Karpas-422 (cell line): ENCODE measurements at regions not wholly inside any gene's neighbourhood (a gene's known extent, or its start where the extent isn't known, plus 50 kb on each side); places are given as distances from the start of the nearest gene placed in this dataset.

Experiments
- DNase-seq: peaks from one replicate; pipeline ENCODE4 v3.0.0-alpha.2; 2015
- H2AFZ ChIP-seq: fragments of 200-600 bp; sonication (generic); 2 replicates; pipeline ENCODE4 v1.6.1; 2014; ENCODE audit warnings: antibody characterized with exemption, low read length, mixed read lengths
- H3K27ac ChIP-seq: fragments of 200-600 bp; sonication (generic); 2 replicates; pipeline ENCODE4 v1.5.1; 2014; ENCODE audit warnings: mild to moderate bottlenecking, low read length, moderate library complexity
- H3K27me3 ChIP-seq: fragments of 200-600 bp; sonication (generic); 2 replicates; pipeline ENCODE4 v1.6.1; 2014; ENCODE audit warnings: low read length, mixed read lengths
- H3K36me3 ChIP-seq: fragments of 200-600 bp; sonication (generic); 2 replicates; pipeline ENCODE4 v1.6.1; 2014; ENCODE audit warnings: low read length, mixed read lengths; ENCODE audit not compliant: insufficient read depth
- H3K4me1 ChIP-seq: fragments of 200-600 bp; sonication (generic); 2 replicates; pipeline ENCODE4 v1.6.1; 2014; ENCODE audit warnings: mild to moderate bottlenecking, low read length, mixed read lengths
- H3K4me2 ChIP-seq: fragments of 200-600 bp; sonication (generic); 2 replicates; pipeline ENCODE4 v1.6.1; 2014; ENCODE audit warnings: low read length, low read depth, mild to moderate bottlenecking; ENCODE audit not compliant: poor library complexity, severe bottlenecking
- H3K4me3 ChIP-seq: fragments of 200-600 bp; sonication (generic); 2 replicates; pipeline ENCODE4 v1.5.1; 2014; ENCODE audit warnings: mild to moderate bottlenecking, antibody characterized with exemption, low read length, mixed read lengths
- H3K79me2 ChIP-seq: fragments of 200-600 bp; sonication (generic); 2 replicates; pipeline ENCODE4 v1.6.1; 2014; ENCODE audit warnings: mild to moderate bottlenecking, low read length, mixed read lengths
- H3K9ac ChIP-seq: fragments of 200-600 bp; sonication (generic); 2 replicates; pipeline ENCODE4 v1.6.0; 2014; ENCODE audit warnings: low read length
- H3K9me2 ChIP-seq: fragments of 200-600 bp; sonication (generic), shearing (Covaris generic); replicated peaks from 2 replicates; pipeline ENCODE4 v1.6.0; 2014; ENCODE audit warnings: mild to moderate bottlenecking, low read length, moderate library complexity; ENCODE audit not compliant: insufficient read depth
- H3K9me3 ChIP-seq: fragments of 300-700, 200-600 bp; sonication (generic); 2 replicates; pipeline ENCODE4 v1.6.1; 2014; ENCODE audit warnings: low read length, mixed read lengths
- H4K20me1 ChIP-seq: fragments of 200-600 bp; sonication (generic); 2 replicates; pipeline ENCODE4 v1.6.1; 2014; ENCODE audit warnings: mild to moderate bottlenecking, antibody characterized with exemption, low read length, low read depth; ENCODE audit not compliant: insufficient read depth

DNA sequence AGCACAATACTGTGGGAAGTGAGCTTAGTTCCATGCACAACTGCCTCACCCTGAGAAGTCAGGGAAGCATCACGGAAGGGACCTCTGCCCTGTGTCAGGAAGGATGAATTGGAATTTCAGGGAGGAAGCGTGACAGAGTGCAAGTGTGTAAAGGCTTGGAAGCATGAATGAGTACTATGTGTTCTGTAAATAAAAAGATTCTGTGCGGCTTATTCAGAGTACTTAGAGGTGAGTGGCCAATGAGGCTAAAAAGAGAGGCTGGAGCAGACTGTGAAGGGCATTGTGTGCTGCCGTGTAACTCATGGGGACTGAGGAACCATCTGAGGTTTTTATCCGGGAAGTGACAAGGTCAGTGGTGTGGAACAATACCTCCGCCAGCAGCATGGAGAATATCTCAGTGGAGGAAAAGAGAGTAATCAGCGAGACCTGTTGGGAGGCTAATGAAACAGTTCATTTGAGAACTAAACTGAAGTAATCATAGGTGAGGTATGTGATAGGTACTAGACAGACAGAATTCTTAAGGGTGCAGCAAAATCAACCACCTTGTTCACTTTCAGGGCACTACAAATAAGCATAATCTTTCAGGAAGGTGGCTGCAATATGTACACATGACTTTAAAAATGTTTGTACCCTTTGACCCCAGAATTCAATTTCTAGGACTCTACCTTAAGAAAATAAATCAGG is 64.9 kb upstream of the SPRED1 start:
- H3K4me1 ChIP-seq: peaks cover 10% of the 10 kb centered on the region
- no peak overlapping the region for H3K27ac ChIP-seq
- no peaks in the 10 kb centered on the region for H4K20me1 ChIP-seq
- H3K4me3 ChIP-seq: no peak overlapping the region
- no peak overlapping the region for H2AFZ ChIP-seq
- DNase-seq: no peak
- H3K4me2 ChIP-seq: no peak overlapping the region
- H3K79me2 ChIP-seq: no peaks in the 10 kb centered on the region
- no peaks in the 10 kb centered on the region for H3K9me2 ChIP-seq
- no peak overlapping the region for H3K9ac ChIP-seq
- H3K36me3 ChIP-seq: no peaks in the 10 kb centered on the region
- no peaks in the 10 kb centered on the region for H3K27me3 ChIP-seq
- no peaks in the 10 kb centered on the region for H3K9me3 ChIP-seq

DNA sequence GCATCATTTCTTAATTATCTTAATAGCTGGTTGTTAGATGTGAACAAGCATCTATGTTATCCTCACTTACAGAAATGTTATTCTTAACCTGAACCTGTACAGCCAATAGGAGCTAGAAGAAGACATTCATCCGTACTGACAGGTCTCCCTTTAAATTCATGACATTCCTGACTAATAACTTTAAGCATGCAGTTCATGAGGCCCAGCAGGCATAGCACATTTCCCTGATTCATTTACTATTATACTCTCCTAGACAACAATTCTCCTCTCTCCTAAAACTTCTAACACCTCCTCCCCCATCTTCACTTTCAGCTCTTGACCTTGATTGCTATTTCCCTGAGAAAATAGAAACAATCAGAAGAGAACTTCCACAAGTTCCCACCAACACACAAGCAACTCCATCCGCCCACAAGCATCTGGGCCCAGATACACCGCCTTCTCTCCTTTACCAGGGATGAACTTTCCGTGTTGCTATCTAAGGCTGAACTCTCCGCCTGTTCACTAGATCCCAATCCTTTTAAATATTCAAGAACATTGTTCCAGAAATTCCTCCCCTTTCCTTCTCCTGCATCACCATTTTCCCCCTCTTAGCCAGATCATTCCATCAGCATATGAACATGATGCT is 62.9 kb upstream of the SPRED1 start:
- Histone ChIP-seq H3K4me3 (no peak overlapping the region), H3K9me3 (no peaks in the 10 kb centered on the region), H3K4me2 (no peak overlapping the region), H2AFZ (no peak overlapping the region), H3K9ac (no peak overlapping the region), H4K20me1 (no peaks in the 10 kb centered on the region), H3K79me2 (no peaks in the 10 kb centered on the region), H3K36me3 (no peaks in the 10 kb centered on the region), H3K4me1 (peaks cover 10% of the 10 kb centered on the region), H3K9me2 (no peaks in the 10 kb centered on the region), H3K27ac (no peak overlapping the region), H3K27me3 (no peaks in the 10 kb centered on the region)
- DNase-seq: peak; percentile 4

DNA sequence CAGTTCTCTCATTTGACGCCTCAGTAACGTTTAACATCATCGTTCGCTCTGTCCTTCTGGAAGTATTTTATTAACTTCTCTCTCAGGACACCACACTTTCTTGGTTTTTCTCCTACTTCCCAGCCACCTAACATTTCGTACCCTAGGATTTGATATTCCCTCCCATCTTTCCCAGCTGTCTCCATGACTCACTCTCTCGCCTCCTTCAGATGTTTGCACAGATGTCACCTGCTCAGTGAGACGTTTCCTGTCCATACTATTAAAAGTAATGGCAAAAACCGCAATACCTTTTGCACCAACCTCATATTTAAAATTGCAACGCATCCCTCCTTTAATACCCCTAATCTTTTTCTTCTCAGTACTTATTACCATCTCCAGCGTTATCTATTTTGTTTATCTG is 62.1 kb upstream of the SPRED1 start:
- Histone ChIP-seq H3K27ac (no peak overlapping the region), H2AFZ (no peak overlapping the region), H3K4me3 (no peak overlapping the region), H3K79me2 (no peaks in the 10 kb centered on the region), H3K36me3 (no peaks in the 10 kb centered on the region), H3K4me1 (peaks cover 10% of the 10 kb centered on the region), H3K9ac (no peak overlapping the region), H3K4me2 (peak overlapping the region; percentile 23), H3K27me3 (no peaks in the 10 kb centered on the region), H3K9me3 (no peaks in the 10 kb centered on the region), H4K20me1 (no peaks in the 10 kb centered on the region), H3K9me2 (no peaks in the 10 kb centered on the region)
- peak; percentile 35 for DNase-seq

DNA sequence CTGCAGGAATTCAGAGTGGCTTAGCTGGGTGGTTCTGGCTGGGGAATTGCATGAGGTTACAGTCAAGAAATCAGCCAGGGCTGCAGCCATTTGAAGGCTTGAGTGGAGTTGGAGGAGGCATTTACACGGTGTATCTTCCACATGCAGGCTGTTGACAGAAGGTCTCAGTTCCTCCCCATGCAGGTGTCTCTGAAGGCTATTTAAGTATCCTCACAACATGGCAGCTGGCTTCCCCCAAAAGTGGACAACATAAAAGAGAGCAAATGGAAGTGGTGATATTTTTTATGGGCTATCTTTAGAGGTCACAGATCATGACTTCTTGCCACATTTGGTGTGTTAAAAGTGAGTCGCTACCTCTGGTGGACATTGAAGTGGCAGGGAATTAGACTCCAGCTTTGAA is 60.1 kb upstream of the SPRED1 start:
- Histone ChIP-seq H3K27ac (no peak overlapping the region), H3K36me3 (no peaks in the 10 kb centered on the region), H3K27me3 (no peaks in the 10 kb centered on the region), H3K9me3 (no peaks in the 10 kb centered on the region), H3K79me2 (no peaks in the 10 kb centered on the region), H3K4me3 (no peak overlapping the region), H3K9ac (no peak overlapping the region), H4K20me1 (no peaks in the 10 kb centered on the region), H3K4me1 (peaks cover 10% of the 10 kb centered on the region), H3K9me2 (no peaks in the 10 kb centered on the region), H2AFZ (no peak overlapping the region), H3K4me2 (no peak overlapping the region)
- DNase-seq: peak; percentile 14

DNA sequence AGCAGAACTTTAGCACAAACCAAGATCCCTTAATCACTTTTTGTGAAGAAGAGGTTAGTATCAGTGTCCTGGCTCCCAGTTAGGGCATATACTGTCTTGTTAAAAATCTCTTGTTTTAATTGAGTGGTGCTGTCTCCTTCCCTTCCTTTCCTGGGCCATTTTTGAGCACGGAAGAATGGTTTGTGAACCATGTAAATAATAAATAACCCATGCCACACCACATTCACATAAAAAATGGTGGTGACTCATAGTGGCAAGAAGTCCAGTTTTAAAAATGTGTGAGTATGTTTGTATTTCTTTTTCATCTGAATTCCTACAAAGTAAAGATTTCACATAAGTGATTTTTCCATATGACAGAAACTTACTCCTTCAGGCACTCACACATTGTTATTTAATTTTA is 59.1 kb upstream of the SPRED1 start:
- Histone ChIP-seq H3K27ac (no peak overlapping the region), H2AFZ (no peak overlapping the region), H3K79me2 (no peaks in the 10 kb centered on the region), H3K4me3 (no peak overlapping the region), H3K27me3 (no peaks in the 10 kb centered on the region), H3K36me3 (no peaks in the 10 kb centered on the region), H3K9me2 (no peaks in the 10 kb centered on the region), H3K4me1 (peaks cover 10% of the 10 kb centered on the region), H3K4me2 (no peak overlapping the region), H4K20me1 (no peaks in the 10 kb centered on the region), H3K9ac (no peak overlapping the region), H3K9me3 (no peaks in the 10 kb centered on the region)
- DNase-seq: peak; percentile 12

DNA sequence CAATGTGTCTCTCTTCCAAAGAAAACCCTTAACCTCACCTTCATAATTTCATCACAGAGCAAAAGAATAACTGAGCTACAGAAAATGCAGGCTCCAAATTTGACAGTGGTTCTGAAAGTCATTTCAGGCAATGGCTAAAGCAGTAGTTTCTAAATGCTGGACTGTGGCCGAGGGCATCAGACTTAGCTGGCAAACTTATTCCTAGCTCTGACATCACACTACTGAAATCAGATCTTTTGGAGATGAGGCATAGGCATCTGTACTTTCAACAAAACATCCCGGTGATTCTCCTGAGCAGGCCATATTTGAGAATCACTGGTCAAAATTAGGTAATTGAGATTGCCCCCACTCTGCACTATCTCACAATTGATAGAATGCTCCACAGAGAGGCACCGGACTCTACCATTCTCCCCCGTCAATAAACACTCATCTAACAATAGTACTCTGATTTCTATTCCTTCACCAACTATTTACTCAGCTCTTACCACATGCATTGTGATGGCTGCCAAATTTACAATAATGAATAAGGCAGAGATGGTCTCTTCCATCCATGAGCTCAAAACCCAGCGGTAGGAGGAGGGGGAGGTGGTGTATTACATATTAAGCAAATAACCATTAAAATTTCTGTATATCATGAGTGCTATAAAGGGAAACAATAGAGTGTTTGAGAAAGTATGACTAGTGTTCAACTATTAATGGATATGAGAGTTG is 57.3 kb upstream of the SPRED1 start:
- no peak for DNase-seq
- no peak overlapping the region for H3K4me2 ChIP-seq
- no peak overlapping the region for H2AFZ ChIP-seq
- peaks cover 10% of the 10 kb centered on the region for H3K4me1 ChIP-seq
- no peak overlapping the region for H3K9ac ChIP-seq
- no peak overlapping the region for H3K27ac ChIP-seq
- no peaks in the 10 kb centered on the region for H4K20me1 ChIP-seq
- H3K79me2 ChIP-seq: no peaks in the 10 kb centered on the region
- H3K27me3 ChIP-seq: no peaks in the 10 kb centered on the region
- no peaks in the 10 kb centered on the region for H3K9me3 ChIP-seq
- no peak overlapping the region for H3K4me3 ChIP-seq
- H3K9me2 ChIP-seq: no peaks in the 10 kb centered on the region
- H3K36me3 ChIP-seq: no peaks in the 10 kb centered on the region

DNA sequence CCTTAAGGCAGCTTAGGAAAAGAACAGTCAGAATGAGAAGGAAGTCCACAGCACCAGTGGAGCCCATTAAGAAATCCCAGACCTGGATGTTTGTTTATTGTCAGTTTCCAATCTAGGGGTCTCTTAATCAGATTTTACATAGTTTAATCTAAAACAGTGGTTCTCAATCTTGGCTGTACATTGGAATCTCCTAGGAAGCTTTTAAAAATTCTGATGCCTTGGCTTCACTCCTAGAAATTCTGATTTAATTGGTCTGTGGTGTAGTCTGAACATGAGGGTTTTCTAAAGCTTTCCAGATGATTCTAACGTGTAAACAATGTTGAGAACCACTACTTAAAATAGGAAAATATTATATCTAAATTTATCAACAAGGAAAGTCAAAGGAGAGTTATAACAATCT is 56.6 kb upstream of the SPRED1 start:
- H3K9me2 ChIP-seq: no peaks in the 10 kb centered on the region
- no peaks in the 10 kb centered on the region for H3K79me2 ChIP-seq
- no peak for DNase-seq
- H3K36me3 ChIP-seq: no peaks in the 10 kb centered on the region
- peaks cover 3% of the 10 kb centered on the region for H3K4me1 ChIP-seq
- no peak overlapping the region for H3K27ac ChIP-seq
- H3K4me3 ChIP-seq: no peak overlapping the region
- H2AFZ ChIP-seq: no peak overlapping the region
- no peak overlapping the region for H3K4me2 ChIP-seq
- H3K9me3 ChIP-seq: no peaks in the 10 kb centered on the region
- H3K9ac ChIP-seq: no peak overlapping the region
- no peaks in the 10 kb centered on the region for H4K20me1 ChIP-seq
- no peaks in the 10 kb centered on the region for H3K27me3 ChIP-seq

DNA sequence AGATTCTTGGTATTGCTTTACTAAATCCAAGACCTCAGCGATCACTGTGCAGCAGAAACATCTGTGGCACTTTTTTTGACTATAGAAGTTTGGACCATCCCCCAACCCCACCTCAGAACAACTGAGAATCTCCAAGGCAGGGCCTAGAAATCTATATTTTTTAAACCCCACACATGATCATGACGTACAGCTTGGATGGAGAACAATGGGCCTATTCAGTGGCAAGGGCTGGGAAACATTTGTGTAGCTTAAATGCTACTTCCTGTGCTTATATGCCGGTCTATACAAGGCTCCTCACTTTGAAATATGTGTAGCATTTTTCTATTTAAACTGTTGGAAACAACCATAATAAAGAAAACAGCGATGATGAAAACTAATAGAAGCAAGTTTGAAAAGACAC is 55.1 kb upstream of the SPRED1 start:
- no peaks in the 10 kb centered on the region for H3K79me2 ChIP-seq
- H3K4me1 ChIP-seq: no peaks in the 10 kb centered on the region
- no peak overlapping the region for H3K9ac ChIP-seq
- DNase-seq: no peak
- no peaks in the 10 kb centered on the region for H3K27me3 ChIP-seq
- no peaks in the 10 kb centered on the region for H3K36me3 ChIP-seq
- no peaks in the 10 kb centered on the region for H3K9me3 ChIP-seq
- no peak overlapping the region for H3K4me3 ChIP-seq
- H2AFZ ChIP-seq: no peak overlapping the region
- no peaks in the 10 kb centered on the region for H4K20me1 ChIP-seq
- no peak overlapping the region for H3K27ac ChIP-seq
- no peaks in the 10 kb centered on the region for H3K9me2 ChIP-seq
- no peak overlapping the region for H3K4me2 ChIP-seq
